Urinary bladder (tissue), 3 donors: ENCODE measurements at regions not wholly inside any gene's neighbourhood (a gene's known extent, or its start where the extent isn't known, plus 50 kb on each side); places are given as distances from the start of the nearest gene placed in this dataset.

Source experiments
- DNase-seq: peaks from one replicate; pipeline ENCODE4 v3.0.0-alpha.2; 2015; ENCODE audit errors: extremely low spot score
- H3K27ac ChIP-seq: one replicate; pipeline ENCODE4 v1.5.1; 2013; ENCODE audit warnings: low read depth, mild to moderate bottlenecking, moderate library complexity
- H3K36me3 ChIP-seq: one replicate; pipeline ENCODE4 v1.6.1; 2013; ENCODE audit warnings: mild to moderate bottlenecking, moderate library complexity; ENCODE audit not compliant: insufficient read depth
- H3K4me1 ChIP-seq: one replicate; pipeline ENCODE4 v1.6.1; 2013; ENCODE audit warnings: mild to moderate bottlenecking, moderate library complexity; ENCODE audit not compliant: insufficient read depth
- H3K4me3 ChIP-seq: one replicate; pipeline ENCODE4 v1.5.1; 2013; ENCODE audit warnings: low read depth, low read length
- WGBS: extraction: QIAGEN DNeasy Blood & Tissue Kit; methylation state at CpG from one replicate; pipeline ENCODE4 v1.1.7; 2013; 5-methylcytosine and 5-hydroxymethylcytosine counted together
- donor health status: healthy with polysubstance abuse.
- donor health status: healthy.

DNA sequence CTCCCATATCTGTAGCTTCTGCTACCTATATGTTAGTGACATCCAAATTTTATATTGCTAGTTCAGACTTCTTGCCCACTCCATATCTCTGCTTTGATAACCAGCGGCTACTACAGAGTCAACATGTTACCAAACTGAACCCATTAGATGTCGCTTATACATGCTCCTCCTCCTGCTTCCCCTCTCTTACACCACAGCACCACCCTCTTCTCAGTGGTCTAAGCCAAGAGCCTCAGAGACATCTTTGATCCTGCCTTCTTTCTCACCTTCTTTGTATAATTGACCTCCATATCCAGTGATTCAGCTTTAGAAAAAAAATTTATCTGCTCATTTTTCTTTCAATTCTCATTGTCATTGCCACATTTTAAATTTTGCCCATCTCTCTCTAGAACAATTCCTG, 408.2 kb upstream of the TLE4 start:
- no peak for DNase-seq
- WGBS, result 95% methylated on average over 2 of the region's 2 CpGs
- Histone ChIP-seq H3K27ac (no peak overlapping the region), H3K4me1 (no peaks in the 10 kb centered on the region), H3K4me3 (no peak overlapping the region), H3K36me3 (no peaks in the 10 kb centered on the region)

DNA sequence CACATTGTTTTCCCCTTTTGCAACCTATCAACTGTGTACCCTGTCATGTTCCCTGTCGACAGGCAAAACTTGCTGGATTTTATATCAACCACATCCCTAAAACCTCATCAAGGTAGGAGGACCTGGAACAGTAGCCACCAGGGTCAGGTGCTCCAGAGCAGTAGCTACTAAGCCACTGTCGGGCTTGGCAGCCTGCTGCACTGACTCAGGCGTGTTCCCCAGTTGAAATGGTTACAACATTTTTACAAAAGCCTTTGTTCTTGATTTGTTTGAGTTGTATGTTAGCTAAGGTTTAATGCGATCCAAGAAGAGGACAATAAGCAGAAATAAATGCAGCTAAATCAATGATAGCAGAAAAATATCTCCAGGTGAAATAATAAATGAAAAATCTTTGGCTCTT, 407.4 kb upstream of the TLE4 start:
- Histone ChIP-seq H3K4me1 (no peaks in the 10 kb centered on the region), H3K4me3 (no peak overlapping the region), H3K36me3 (no peaks in the 10 kb centered on the region), H3K27ac (no peak overlapping the region)
- DNase-seq, result no peak
- WGBS, result 83% methylated on average over 4 of the region's 4 CpGs

DNA sequence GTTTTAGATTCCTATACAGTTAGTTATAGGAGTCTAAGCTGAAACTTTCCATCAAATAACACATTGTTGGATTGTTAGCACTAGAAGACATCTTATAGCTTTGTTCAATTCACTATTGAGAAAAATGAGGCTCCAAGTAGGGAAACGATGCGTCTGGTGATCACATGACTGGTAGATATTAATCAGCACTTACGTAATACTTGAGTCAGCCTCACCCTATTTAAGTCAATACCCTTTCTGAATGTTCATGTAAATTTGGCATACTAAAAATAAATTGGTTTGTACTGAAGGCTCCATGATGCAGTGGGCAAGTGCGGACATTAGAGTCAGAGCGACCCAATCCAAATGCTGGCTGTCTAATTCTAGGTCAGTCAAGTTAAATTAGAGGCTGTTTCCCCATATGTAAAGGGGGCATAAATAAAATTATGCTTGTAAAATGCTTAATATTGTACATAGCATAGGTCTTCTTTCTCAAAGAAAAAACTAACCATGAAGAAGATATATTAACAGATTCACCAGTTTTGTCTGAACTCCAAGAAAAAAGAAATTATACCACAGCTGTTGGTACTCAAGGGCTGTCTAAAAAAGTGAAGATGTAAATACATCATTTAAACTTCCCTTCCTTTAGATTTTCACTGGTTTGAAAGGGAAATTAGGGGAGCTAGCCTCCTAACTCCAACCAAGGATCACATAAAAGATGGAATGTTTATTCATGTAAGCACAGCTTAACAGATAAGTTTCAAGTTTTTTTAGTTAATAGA, 406.6 kb upstream of the TLE4 start:
- Histone ChIP-seq H3K36me3 (no peaks in the 10 kb centered on the region), H3K4me1 (no peaks in the 10 kb centered on the region), H3K27ac (no peak overlapping the region), H3K4me3 (no peak overlapping the region)
- 67% methylated on average over 5 of the region's 5 CpGs for WGBS
- DNase-seq, result no peak

DNA sequence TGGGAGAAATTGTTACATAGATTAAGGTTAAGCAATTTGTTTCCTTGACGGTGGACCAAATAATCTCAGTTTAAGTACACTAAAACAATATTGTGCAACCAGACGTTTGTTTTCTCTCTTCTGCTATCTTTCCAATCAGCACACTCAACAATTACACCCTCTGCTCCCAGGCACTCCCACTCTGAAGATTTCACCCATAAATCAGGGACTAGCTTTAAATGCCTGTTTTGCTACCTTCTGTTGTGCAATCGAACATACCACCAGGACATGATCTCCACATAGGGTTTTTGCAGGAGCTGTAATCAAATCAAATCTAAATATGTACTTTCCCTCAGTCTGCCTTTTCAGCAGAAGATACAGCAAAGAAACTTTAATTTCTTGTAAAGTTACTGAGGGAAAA, 405.8 kb upstream of the TLE4 start:
- peak; percentile 41 for DNase-seq
- no peaks in the 10 kb centered on the region for H3K4me1 ChIP-seq
- no peak overlapping the region for H3K27ac ChIP-seq
- 21% methylated on average over 3 of the region's 3 CpGs for WGBS
- H3K36me3 ChIP-seq, result no peaks in the 10 kb centered on the region
- no peak overlapping the region for H3K4me3 ChIP-seq

DNA sequence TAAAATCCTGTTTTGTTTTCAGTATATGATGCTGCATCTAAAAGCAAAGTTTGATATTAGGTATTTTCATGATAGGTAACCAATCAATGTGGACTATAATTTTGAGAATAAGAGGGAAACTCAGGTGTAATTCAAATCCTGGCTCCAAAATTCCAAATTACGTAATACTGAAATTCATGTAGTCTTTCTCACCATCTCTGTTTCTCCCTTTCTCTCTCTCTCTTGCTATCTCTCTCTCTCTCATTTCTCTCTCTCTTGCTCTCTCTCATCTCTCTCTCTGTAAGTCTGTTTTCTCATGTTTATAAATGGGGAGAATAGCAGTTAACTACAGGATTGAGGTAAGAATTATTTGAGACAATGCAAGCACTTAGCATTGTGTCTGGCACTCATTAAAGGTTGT, 401.1 kb upstream of the TLE4 start:
- Histone ChIP-seq H3K36me3 (no peaks in the 10 kb centered on the region), H3K4me1 (no peaks in the 10 kb centered on the region), H3K27ac (no peak overlapping the region), H3K4me3 (no peak overlapping the region)
- 100% methylated on average over 1 of the region's 1 CpG for WGBS
- DNase-seq, result no peak

DNA sequence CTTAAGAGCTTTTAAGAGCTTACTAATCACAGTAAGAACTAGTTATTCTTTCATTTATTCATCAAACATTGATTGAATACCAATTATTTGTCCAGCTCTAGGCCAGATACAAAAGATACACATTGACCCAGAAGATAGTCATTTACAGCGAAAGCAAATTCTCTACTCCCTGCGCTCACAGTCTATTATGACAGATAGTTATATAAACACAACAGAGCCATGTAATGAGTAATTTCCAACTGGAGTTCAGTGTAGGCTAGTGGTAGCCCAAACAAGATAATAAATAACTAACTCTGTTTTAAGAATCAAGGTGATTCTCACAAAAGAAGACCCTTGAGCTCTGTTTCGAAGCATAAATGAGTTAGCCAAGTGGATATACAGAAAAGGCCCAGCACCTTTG, 397.8 kb upstream of the TLE4 start:
- no peak overlapping the region for H3K27ac ChIP-seq
- WGBS, result 94% methylated on average over 3 of the region's 3 CpGs
- DNase-seq, result no peak
- H3K4me3 ChIP-seq, result no peak overlapping the region
- H3K36me3 ChIP-seq, result no peaks in the 10 kb centered on the region
- H3K4me1 ChIP-seq, result no peaks in the 10 kb centered on the region

DNA sequence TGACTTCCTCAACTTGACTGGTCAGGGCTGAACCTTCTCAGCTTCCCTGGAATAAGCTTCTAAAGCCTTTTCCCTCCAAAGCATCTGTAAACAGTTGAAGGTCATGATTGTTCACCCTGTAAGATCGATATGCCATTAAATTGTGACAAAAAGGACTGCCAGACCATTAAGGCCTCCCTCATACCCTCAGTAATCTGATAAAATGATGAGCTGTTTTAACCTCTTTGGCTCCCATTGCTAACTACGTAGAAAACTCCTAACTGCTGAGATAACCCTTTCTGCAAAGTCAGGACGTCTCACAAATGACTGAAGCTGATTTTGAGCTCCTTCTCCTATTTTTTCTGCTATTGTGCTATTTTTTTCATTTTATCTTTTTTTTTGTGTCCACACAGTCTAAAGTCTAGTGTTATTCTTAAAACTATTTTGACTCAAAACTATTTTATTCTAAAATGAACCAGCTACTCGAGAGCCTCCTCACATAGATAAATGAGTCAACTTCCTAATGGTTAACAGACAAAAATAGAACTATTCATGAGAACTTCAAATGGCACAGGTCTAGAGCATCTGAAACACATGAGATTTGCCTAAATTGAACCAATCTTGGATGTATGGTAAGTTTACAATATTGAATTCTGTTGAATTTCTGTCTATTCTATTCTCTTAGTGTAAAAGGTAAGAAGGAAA, 395.6 kb upstream of the TLE4 start:
- Histone ChIP-seq H3K36me3 (no peaks in the 10 kb centered on the region), H3K4me3 (no peak overlapping the region), H3K27ac (no peak overlapping the region), H3K4me1 (no peaks in the 10 kb centered on the region)
- DNase-seq, result no peak
- 58% methylated on average over 4 of the region's 4 CpGs for WGBS

DNA sequence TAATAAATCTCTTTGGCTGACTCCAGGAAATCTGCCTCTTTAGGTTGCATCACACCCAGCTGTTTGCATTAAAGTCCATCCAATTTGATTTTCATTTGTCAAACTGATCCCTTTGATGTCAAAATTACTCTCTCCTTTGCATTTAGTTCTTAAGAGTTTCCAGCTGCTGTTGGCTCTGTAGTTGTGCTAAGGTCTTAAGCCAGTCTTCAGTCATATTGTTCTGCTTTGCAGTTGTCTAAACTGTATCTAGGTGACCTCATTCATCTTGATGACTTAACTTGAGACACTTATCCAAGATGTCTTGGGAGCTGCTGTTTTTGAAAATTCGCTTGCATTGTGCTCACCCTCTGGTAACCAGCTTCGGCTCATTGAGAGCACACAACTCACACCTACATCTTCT, 386.9 kb upstream of the TLE4 start:
- 79% methylated on average over 2 of the region's 2 CpGs for WGBS
- no peak for DNase-seq
- H3K4me1 ChIP-seq, result no peaks in the 10 kb centered on the region
- no peak overlapping the region for H3K27ac ChIP-seq
- no peak overlapping the region for H3K4me3 ChIP-seq
- H3K36me3 ChIP-seq, result no peaks in the 10 kb centered on the region

DNA sequence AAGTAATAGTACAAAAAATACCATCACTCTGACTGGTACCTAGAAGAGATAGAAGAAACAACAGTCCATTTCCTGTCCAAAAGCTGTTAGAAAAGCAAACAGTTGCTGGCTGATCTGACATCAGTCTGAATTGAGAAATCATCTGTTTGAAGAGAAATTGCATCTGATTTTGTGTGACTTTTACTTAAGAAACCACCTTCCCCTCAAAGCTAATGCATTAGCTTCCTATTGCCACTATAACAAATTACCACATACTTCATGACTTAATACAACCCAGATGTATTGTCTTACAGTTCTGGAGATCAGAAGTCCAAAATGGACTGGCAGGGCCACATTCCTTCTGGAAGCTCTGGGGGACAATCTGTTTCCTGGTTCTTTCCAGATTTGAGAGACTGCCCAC, 385.9 kb upstream of the TLE4 start:
- no peak for DNase-seq
- Histone ChIP-seq H3K4me1 (no peaks in the 10 kb centered on the region), H3K27ac (no peak overlapping the region), H3K36me3 (no peaks in the 10 kb centered on the region), H3K4me3 (no peak overlapping the region)

DNA sequence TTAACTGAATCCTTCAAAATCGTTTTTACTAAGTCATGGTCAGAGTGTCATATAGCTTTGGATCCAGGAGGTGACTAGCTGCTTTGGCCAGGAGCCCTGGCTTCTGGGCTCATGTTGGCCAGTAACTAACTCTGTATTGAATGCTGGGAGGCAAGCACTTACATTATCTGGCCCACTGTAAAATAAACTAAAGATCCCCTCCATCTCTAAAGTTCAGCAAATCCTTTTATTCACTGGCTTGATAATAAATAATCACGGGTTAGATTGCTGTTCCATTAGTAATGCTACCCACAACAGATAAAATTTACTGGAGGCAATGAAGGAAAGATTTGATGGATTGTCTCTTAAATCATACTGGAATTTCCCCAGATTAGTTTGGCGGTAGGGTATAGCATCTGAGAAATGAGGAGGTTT, 382.2 kb upstream of the TLE4 start:
- no peak overlapping the region for H3K27ac ChIP-seq
- no peak overlapping the region for H3K4me3 ChIP-seq
- no peak for DNase-seq
- no peaks in the 10 kb centered on the region for H3K4me1 ChIP-seq
- H3K36me3 ChIP-seq, result no peaks in the 10 kb centered on the region
- WGBS, result 28% methylated on average over 3 of the region's 3 CpGs

DNA sequence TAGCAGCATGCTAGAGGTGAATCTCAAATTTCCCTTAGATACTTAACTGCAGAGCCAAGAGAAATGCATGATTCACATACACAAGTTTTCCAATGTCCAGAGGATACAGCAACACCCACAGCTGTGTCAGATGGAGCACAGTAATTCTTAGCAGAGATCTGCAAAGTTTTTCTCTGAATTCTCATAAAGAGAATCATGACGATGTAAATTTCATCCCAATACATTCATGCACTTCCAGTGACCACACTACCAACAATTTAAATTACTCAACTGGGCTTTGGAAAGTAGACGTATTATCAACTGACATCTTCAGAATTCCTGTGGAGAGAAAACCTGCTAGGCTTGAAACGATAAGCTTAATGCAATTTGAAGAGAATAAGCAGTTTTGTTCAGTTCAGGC, 378.8 kb upstream of the TLE4 start:
- 71% methylated on average over 3 of the region's 3 CpGs for WGBS
- H3K36me3 ChIP-seq, result no peaks in the 10 kb centered on the region
- no peak for DNase-seq

DNA sequence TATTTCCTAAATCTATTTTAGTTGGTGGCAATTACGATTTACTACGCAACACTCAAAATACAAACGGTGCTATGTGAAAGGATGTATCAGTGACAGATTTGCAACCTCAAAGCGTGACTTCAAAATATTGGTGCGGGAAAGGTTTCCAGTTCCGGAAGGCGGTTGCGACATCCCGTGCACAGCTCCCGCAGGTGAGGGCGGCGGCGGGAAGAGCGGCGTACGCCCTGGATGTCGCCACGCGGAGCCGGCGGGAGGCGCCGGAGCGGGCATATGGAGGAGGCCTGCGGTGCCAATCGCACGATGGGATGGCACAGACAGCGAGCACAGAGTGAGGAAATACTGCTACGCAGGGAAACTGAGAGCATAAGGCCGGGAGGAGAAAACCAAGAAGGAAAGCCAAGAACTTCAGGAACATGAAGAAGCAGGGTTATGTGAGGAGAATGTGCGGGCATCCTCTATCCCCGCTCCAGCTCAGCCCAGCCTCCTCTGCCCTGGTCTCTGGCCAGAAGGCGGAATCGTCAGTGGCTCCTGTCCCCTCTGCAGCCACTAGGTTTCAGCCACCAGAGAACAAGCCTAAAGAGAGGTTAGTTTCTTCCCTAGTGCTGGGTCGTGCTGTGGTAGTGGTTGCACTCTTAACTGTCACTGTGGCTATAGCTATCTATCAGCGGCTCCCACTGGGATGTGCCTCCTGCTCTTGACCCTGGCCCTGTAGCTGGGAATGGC, 378.1 kb upstream of the TLE4 start:
- no peak for DNase-seq
- Histone ChIP-seq H3K4me1 (no peaks in the 10 kb centered on the region), H3K27ac (no peak overlapping the region), H3K36me3 (no peaks in the 10 kb centered on the region), H3K4me3 (no peak overlapping the region)
- 95% methylated on average over 36 of the region's 36 CpGs for WGBS

More for the DNA sequence above, 378.8 kb upstream of the TLE4 start:
- Histone ChIP-seq H3K4me1 (no peaks in the 10 kb centered on the region), H3K4me3 (no peak overlapping the region), H3K27ac (no peak overlapping the region)

DNA sequence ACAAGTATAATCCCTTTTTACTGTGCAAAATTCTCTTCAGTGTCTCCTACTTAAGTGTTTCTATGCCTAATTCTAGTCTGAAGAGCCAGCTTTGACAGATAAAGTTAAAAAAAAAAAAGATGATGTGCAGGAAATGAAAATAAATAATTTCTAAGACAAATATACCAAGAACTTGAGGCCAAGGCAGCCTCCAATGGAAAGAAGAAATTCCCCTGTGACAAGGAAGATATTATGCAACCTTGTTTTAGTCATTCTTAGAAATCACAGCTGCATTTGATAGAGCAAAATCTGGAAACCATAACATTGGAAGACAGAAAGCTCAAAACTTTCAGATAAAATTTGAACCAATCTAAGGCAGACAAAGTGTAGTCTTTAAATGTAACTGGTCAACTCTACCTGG, 375.9 kb upstream of the TLE4 start:
- no peak for DNase-seq
- Histone ChIP-seq H3K4me1 (no peaks in the 10 kb centered on the region), H3K36me3 (no peaks in the 10 kb centered on the region), H3K27ac (no peak overlapping the region), H3K4me3 (no peak overlapping the region)

DNA sequence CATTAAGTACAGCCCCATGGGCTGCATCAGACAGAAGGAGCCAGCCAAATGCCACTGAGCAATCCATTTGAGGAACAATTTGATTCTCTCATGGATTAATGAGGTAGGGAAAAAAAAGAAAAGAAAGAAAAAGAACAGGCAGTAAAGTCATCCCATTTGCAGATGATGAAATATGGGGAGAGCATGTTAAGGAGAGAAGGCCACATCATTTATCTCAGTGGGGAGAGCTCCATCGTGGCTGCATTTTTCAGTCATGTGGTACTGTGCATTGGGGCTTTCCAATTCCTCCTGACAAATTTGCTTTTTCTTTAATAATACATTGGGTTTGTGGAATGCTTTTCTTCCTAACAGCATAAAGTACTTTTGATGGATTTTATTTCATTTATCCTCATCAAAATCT, 375.2 kb upstream of the TLE4 start:
- Histone ChIP-seq H3K27ac (no peak overlapping the region), H3K4me3 (no peak overlapping the region), H3K4me1 (no peaks in the 10 kb centered on the region), H3K36me3 (no peaks in the 10 kb centered on the region)
- DNase-seq, result no peak
- 49% methylated on average over 1 of the region's 1 CpG for WGBS
